Right forelimb (tissue), 1 donor: ENCODE measurements at regions not wholly inside any gene's neighbourhood (a gene's known extent, or its start where the extent isn't known, plus 50 kb on each side); places are given as distances from the start of the nearest gene placed in this dataset.

ENCODE experiments used
- DNase-seq: peaks from one replicate; pipeline ENCODE4 v3.0.0-alpha.2; 2018

- no peak for DNase-seq
Observed at GRCh38 chr5:163623524-163623923, 118.1 kb downstream of the MAT2B start.

GRCh38 chr5:163623986-163624385, 118.6 kb downstream of the MAT2B start:
- DNase-seq = no peak

- DNase-seq = no peak
Observed at GRCh38 chr5:163624431-163624830, 119.0 kb downstream of the MAT2B start.

- no peak for DNase-seq
Observed at GRCh38 chr5:163626904-163627434, 121.5 kb downstream of the MAT2B start.

- DNase-seq = no peak
Observed at GRCh38 chr5:163631856-163632255, 126.4 kb downstream of the MAT2B start.

GRCh38 chr5:163633926-163634460, 128.6 kb downstream of the MAT2B start:
- DNase-seq = no peak

GRCh38 chr5:163635631-163636030, 130.2 kb downstream of the MAT2B start:
- DNase-seq = no peak

- DNase-seq = no peak
Observed at GRCh38 chr5:163642904-163643303, 137.5 kb downstream of the MAT2B start.

GRCh38 chr5:163645421-163646416, 140.3 kb downstream of the MAT2B start:
- no peak for DNase-seq

GRCh38 chr5:163649514-163649913, 144.1 kb downstream of the MAT2B start:
- DNase-seq = no peak

- DNase-seq = no peak
Observed at GRCh38 chr5:163653526-163653925, 148.1 kb downstream of the MAT2B start.

GRCh38 chr5:163658702-163659567, 153.5 kb downstream of the MAT2B start:
- no peak for DNase-seq

- DNase-seq = no peak
Observed at GRCh38 chr5:163659568-163659902, 154.1 kb downstream of the MAT2B start.

GRCh38 chr5:163660486-163660885, 155.1 kb downstream of the MAT2B start:
- no peak for DNase-seq

- DNase-seq = no peak
Observed at GRCh38 chr5:163661360-163661759, 155.9 kb downstream of the MAT2B start.

GRCh38 chr5:163670036-163670435, 164.6 kb downstream of the MAT2B start:
- no peak for DNase-seq

- no peak for DNase-seq
Observed at GRCh38 chr5:163677092-163677491, 171.7 kb downstream of the MAT2B start.

- no peak for DNase-seq
Observed at GRCh38 chr5:163682234-163682633, 176.8 kb downstream of the MAT2B start.

- no peak for DNase-seq
Observed at GRCh38 chr5:163687414-163687813, 182.0 kb downstream of the MAT2B start.

GRCh38 chr5:163692091-163692490, 186.7 kb downstream of the MAT2B start:
- DNase-seq = no peak

- DNase-seq = peak; percentile 72
Observed at GRCh38 chr5:163695830-163696578, 190.6 kb downstream of the MAT2B start.

GRCh38 chr5:163696579-163696887, 191.1 kb downstream of the MAT2B start:
- no peak for DNase-seq
